Type B pancreatic cell (in vitro differentiated cells): ENCODE measurements at regions not wholly inside any gene's neighbourhood (a gene's known extent, or its start where the extent isn't known, plus 50 kb on each side); places are given as distances from the start of the nearest gene placed in this dataset.

Experiments
- DNase-seq: peaks from one replicate; pipeline ENCODE4 v3.0.0; 2021; ENCODE audit warnings: mixed read lengths; ENCODE audit not compliant: unreplicated experiment; ENCODE audit errors: extremely low spot score
- H3K27ac Mint-ChIP-seq: 2 replicates; pipeline ENCODE4 v1.8.0; 2021; ENCODE audit warnings: mild to moderate bottlenecking, mixed read lengths
- H3K27me3 Mint-ChIP-seq: 2 replicates; pipeline ENCODE4 v1.8.0; 2021; ENCODE audit warnings: mixed read lengths
- H3K36me3 Mint-ChIP-seq: 2 replicates; pipeline ENCODE4 v1.8.0; 2021; ENCODE audit warnings: mixed read lengths
- H3K4me1 Mint-ChIP-seq: one replicate; pipeline ENCODE4 v1.8.0; 2021; ENCODE audit warnings: mixed read lengths; ENCODE audit not compliant: unreplicated experiment
- H3K4me3 Mint-ChIP-seq: 2 replicates; pipeline ENCODE4 v1.8.0; 2021; ENCODE audit warnings: mild to moderate bottlenecking, mixed read lengths
- H3K9me3 Mint-ChIP-seq: 2 replicates; pipeline ENCODE4 v1.8.0; 2021; ENCODE audit warnings: mixed read lengths
- CTCF ChIP-seq: fragments of 200-600 bp; sonication (generic); conservative IDR thresholded peaks from 2 replicates; pipeline ENCODE4 v1.5.0; 2021; ENCODE audit warnings: antibody characterized with exemption, mild to moderate bottlenecking

- no peak overlapping the region for H3K4me3 Mint-ChIP-seq
- TF ChIP-seq CTCF = no peak
- no peak overlapping the region for H3K27ac Mint-ChIP-seq
- H3K4me1 Mint-ChIP-seq = peaks cover 5% of the 10 kb centered on the region
- no peaks in the 10 kb centered on the region for H3K9me3 Mint-ChIP-seq
- no peaks in the 10 kb centered on the region for H3K36me3 Mint-ChIP-seq
- no peak for DNase-seq
- peaks cover 17% of the 10 kb centered on the region for H3K27me3 Mint-ChIP-seq
These were observed 127.2 kb upstream of the GSC start for GRCh38 chr14:94897082-94897481.

GRCh38 chr14:94893411-94894160 lies 123.7 kb upstream of the GSC start:
- peaks cover 6% of the 10 kb centered on the region for H3K4me1 Mint-ChIP-seq
- H3K36me3 Mint-ChIP-seq = no peaks in the 10 kb centered on the region
- DNase-seq = no peak
- H3K27ac Mint-ChIP-seq = no peak overlapping the region
- no peak for TF ChIP-seq CTCF
- H3K27me3 Mint-ChIP-seq = peaks cover 17% of the 10 kb centered on the region
- no peak overlapping the region for H3K4me3 Mint-ChIP-seq
- H3K9me3 Mint-ChIP-seq = no peaks in the 10 kb centered on the region

GRCh38 chr14:94890785-94891184 lies 120.9 kb upstream of the GSC start:
- Mint-ChIP-seq H3K4me3 (no peak overlapping the region), H3K9me3 (no peaks in the 10 kb centered on the region), H3K27me3 (peaks cover 9% of the 10 kb centered on the region), H3K36me3 (no peaks in the 10 kb centered on the region), H3K4me1 (peaks cover 11% of the 10 kb centered on the region), H3K27ac (no peak overlapping the region)
- no peak for TF ChIP-seq CTCF
- DNase-seq = no peak

GRCh38 chr14:94889520-94890312 lies 119.8 kb upstream of the GSC start:
- Mint-ChIP-seq H3K4me3 (no peak overlapping the region), H3K36me3 (no peaks in the 10 kb centered on the region), H3K9me3 (no peaks in the 10 kb centered on the region), H3K27ac (no peak overlapping the region), H3K4me1 (peaks cover 13% of the 10 kb centered on the region), H3K27me3 (peaks cover 13% of the 10 kb centered on the region)
- no peak for DNase-seq
- no peak for TF ChIP-seq CTCF

GRCh38 chr14:94888121-94888520 lies 118.2 kb upstream of the GSC start:
- peak overlapping the region; percentile 77 for H3K27ac Mint-ChIP-seq
- no peak for DNase-seq
- H3K4me3 Mint-ChIP-seq = no peak overlapping the region
- H3K27me3 Mint-ChIP-seq = peaks cover 13% of the 10 kb centered on the region
- H3K4me1 Mint-ChIP-seq = peaks cover 15% of the 10 kb centered on the region
- no peaks in the 10 kb centered on the region for H3K36me3 Mint-ChIP-seq
- no peaks in the 10 kb centered on the region for H3K9me3 Mint-ChIP-seq
- no peak for TF ChIP-seq CTCF
